AG09309 (cell line): ENCODE measurements at regions not wholly inside any gene's neighbourhood (a gene's known extent, or its start where the extent isn't known, plus 50 kb on each side); places are given as distances from the start of the nearest gene placed in this dataset.

Source experiments
- DNase-seq: peaks from one replicate; pipeline ENCODE4 v3.0.0-alpha.2; 2010; ENCODE audit warnings: low read depth
- H3K4me3 ChIP-seq: 2 replicates; pipeline ENCODE4 v1.5.1; 2011; ENCODE audit warnings: mild to moderate bottlenecking, low read depth, low read length, moderate library complexity; ENCODE audit not compliant: control insufficient read depth
- CTCF ChIP-seq: IDR thresholded peaks from 2 replicates; pipeline ENCODE4 v1.5.1; 2011; ENCODE audit warnings: mild to moderate bottlenecking, low read depth, low read length, inconsistent platforms; ENCODE audit not compliant: insufficient read depth, control insufficient read depth; ENCODE audit errors: missing control alignments

DNA sequence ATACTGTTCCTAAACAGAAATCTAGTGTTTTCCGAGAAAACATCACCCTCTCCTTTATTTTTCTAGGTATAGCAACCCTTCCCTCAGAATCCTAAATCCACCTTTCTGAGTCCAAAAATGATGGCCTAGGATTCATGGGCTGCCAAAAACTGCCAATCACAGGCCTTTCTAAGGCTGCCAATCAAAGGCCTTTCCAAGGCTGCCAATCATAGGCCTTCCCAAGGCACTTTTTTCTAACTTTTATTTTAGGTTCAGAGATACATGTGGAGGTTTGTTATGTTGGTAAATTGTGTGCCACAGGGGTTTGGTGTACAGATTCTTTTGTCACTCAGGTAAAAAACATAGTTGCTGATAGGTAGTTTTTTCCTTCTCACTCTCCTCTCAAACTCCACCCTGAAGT is 673.7 kb downstream of the FAT4 start:
- no peak for DNase-seq
- no peak overlapping the region for H3K4me3 ChIP-seq

DNA sequence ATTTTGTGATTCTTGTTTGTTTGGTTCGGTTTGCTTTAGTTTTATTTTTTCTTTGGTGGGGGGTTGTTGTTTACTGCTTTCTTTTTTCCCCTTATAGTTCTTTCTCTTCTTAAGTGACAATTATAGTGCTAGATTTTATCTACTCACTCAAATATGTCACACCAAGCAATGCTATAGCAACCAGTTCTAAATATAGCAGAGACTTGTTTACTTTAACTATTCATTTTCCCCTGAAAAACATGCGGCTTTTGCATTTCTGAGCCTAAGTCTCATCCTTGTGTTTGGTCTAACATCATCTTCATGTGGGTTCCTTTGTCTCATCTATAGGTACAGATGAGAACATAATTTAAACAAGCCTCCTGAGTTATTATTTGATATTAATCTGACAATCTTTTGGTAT is 676.6 kb downstream of the FAT4 start:
- no peak for TF ChIP-seq CTCF
- DNase-seq = no peak
- H3K4me3 ChIP-seq = no peak overlapping the region

More for the DNA sequence above, 673.7 kb downstream of the FAT4 start:
- no peak for TF ChIP-seq CTCF

DNA sequence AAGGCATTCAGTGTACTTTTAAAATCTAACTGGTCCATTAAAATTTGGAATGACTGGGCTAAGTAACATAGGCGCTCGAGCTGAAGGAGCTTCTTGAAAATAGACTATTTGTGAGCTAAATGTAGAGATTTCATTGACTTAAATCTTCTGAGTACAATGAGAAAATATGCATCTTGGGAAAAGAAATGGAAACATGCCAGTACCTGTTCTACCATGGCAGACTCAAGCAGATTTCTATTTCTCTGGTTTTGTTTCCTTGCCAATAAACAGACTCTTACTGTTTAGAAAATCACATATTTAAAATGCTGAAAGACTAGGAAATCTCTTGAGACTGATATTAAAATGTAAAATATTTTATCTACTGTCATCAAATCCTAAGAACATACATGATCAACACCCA is 678.1 kb downstream of the FAT4 start:
- H3K4me3 ChIP-seq = no peak overlapping the region
- no peak for TF ChIP-seq CTCF
- no peak for DNase-seq

GRCh38 chr4:125994024-125994423 is 679.3 kb downstream of the FAT4 start:
- no peak for DNase-seq
- no peak for TF ChIP-seq CTCF
- H3K4me3 ChIP-seq = no peak overlapping the region

- TF ChIP-seq CTCF = no peak
- H3K4me3 ChIP-seq = no peak overlapping the region
- no peak for DNase-seq
These were observed 679.7 kb downstream of the FAT4 start for GRCh38 chr4:125994430-125994829.

DNA sequence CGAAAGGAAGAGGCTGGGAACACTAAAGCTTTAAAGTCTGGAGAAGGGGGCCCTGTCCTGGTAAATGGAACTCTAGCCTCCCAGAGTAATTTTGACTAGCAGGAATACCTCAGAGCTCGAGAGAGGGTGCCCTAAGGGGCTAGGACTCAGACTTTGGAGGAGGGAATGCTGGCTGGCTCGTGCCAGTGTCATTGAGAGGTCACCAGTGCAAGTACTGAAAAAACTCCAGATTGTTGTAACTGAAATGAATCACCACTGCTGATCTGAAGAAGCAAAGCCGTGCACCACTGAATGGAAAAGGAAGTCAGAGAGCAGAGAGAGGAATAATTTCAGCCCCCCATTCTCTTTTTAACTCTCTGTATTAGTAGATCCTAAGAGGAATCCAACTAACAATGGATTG is 690.2 kb downstream of the FAT4 start:
- DNase-seq = no peak
- H3K4me3 ChIP-seq = no peak overlapping the region
- TF ChIP-seq CTCF = no peak

GRCh38 chr4:126007142-126007541 is 692.4 kb downstream of the FAT4 start:
- DNase-seq = no peak
- no peak overlapping the region for H3K4me3 ChIP-seq
- TF ChIP-seq CTCF = no peak
